ENCODE measurements at regions not wholly inside any gene's neighbourhood (a gene's known extent, or its start where the extent isn't known, plus 50 kb on each side); places are given as distances from the start of the nearest gene placed in this dataset.

DNA sequence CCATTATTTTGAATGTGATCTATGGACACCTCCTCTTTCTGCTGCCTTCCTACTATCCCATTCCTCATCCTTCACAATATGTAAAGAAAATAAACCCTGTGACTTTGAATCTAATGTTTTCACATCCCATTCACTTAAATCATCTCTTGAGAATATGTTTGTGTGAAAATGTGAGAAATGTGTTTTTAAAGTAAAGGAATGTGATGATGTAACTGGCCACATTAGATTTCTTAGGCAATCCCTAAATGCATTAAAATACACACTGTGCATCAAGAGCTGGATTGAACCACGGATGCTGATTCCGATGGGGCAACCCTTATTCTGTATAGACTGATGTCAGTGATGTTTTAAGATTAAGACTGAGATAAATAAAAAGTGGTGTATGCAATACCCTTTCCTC is 558.9 kb upstream of the TENM3 start:
- intact Hi-C loops (cut with micrococcal nuclease) = no loop called here

- intact Hi-C loops (cut with micrococcal nuclease) = no loop called here
These were observed 557.7 kb upstream of the TENM3 start for GRCh38 chr4:181685461-181685860.

- intact Hi-C loops (cut with micrococcal nuclease) = no loop called here
These were observed 557.3 kb upstream of the TENM3 start for GRCh38 chr4:181685911-181686310.

GRCh38 chr4:181687116-181687515 is 556.1 kb upstream of the TENM3 start:
- intact Hi-C loops (cut with micrococcal nuclease) = no loop called here

DNA sequence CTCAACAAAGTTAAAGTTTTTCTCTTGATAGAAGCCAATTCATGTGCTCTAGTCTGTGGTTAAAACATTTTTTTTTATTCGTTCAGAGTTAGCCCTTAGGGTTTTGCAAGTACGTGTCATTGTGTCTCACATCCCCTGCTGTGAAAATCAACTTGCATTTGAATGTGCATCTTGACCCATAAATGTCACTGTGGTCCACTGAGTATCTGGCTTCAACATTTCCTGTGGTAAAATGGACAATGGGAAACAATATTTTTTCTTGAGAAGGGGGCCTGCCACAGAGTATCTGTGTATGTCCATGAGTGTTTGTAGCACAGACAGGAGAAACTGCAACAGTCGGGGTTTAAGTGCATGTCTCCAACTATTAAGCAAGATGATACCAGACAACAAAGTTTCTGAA is 554.8 kb upstream of the TENM3 start:
- intact Hi-C loops (cut with micrococcal nuclease) = no loop called here

DNA sequence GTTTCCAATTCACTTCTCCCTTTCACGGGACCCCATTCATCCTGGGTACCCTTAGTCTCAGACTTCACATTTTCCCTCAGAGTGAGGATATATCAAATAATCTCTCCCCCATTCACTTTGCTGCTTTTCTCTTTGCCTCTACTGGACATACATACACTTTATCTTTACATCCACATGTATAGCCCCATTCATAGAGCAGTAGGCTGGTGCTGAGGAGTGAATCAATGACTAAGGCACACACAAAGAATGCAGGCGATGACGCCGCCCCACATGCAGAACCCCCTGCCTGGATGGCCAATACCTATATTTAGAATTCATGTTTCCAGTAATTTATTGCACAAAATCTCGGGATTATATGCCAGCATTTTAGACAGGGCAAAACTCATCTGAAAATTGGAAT is 554.3 kb upstream of the TENM3 start:
- intact Hi-C loops (cut with micrococcal nuclease) = no loop called here

DNA sequence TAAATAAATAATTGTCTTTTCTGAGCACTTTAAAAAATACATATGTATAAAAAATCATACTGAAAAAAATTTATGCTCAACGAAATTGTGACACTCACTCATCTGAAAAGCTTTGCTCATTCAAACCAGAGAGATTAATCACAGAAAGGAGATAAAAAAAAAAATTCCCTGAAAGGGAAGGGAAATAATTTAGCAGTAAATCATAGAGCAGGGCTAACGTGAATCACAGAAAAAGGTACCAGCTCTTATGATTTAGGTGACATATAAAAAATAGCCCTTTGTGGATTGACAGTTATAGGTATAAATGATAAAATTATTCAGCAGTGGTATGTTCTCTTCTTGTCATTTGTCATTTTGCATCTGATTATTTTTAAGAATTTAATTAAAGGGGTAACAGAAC is 552.7 kb upstream of the TENM3 start:
- intact Hi-C loops (cut with micrococcal nuclease) = no loop called here

GRCh38 chr4:181692965-181693364 is 550.2 kb upstream of the TENM3 start:
- intact Hi-C loops (cut with micrococcal nuclease) = no loop called here

GRCh38 chr4:181693517-181693916 is 549.7 kb upstream of the TENM3 start:
- intact Hi-C loops (cut with micrococcal nuclease) = no loop called here

GRCh38 chr4:181698221-181698620 is 545.0 kb upstream of the TENM3 start:
- intact Hi-C loops (cut with micrococcal nuclease) = no loop called here

GRCh38 chr4:181701214-181701613 is 542.0 kb upstream of the TENM3 start:
- intact Hi-C loops (cut with micrococcal nuclease) = no loop called here

- intact Hi-C loops (cut with micrococcal nuclease) = no loop called here
These were observed 541.3 kb upstream of the TENM3 start for GRCh38 chr4:181701894-181702293.

DNA sequence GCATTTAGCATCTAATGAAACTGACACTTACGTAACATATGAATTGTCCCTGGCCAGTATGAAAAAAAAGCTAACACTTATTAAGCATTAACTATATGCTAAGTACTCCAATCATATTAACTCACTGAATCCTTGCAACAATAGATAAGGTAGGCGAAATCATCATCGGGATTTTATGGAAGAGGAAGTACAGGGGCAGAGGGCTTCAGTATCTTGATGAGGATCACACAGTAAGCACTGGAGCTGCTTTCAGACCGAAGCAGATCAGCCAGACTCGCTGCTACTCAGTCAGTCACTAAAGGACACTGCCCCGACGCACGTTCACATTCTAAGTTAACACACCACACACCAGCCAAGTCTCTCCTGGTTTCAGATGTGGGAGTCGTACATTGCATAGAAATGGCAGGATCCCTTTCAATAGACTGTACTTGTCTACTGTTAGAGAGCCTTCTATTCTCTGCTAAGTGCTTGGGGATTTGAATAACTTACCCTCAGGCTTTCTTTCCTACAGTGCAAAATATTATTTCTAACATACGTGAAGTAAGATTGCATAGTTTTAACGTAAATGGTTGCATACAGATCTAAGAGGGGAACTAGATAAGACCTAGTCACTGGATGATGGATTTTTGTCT is 540.2 kb upstream of the TENM3 start:
- intact Hi-C loops (cut with micrococcal nuclease) = no loop called here

- intact Hi-C loops (cut with micrococcal nuclease) = no loop called here
These were observed 533.1 kb upstream of the TENM3 start for GRCh38 chr4:181710143-181710542.

- intact Hi-C loops (cut with micrococcal nuclease) = no loop called here
These were observed 531.8 kb upstream of the TENM3 start for GRCh38 chr4:181711387-181711786.

GRCh38 chr4:181728305-181728966 is 514.8 kb upstream of the TENM3 start:
- intact Hi-C loops (cut with micrococcal nuclease) = no loop called here

DNA sequence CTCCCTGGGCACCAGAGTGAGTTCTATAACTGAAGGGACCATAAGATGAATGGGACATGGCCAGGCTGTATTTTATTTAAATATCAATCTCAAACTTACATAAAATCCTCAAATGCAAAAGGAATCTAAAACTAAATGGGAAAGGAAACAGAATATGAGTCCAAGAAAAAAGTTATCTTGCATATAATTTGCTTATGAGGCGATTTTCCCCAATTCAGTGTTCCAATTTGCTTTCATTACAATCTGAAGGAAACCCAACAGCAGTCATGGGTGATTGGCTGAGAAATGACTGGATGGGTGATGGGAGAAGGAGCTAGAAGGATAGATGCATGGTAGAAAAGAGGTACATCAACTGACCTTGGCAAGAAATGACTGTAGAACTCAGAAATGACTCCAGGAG is 511.3 kb upstream of the TENM3 start:
- intact Hi-C loops (cut with micrococcal nuclease) = no loop called here

GRCh38 chr4:181737744-181738143 is 505.5 kb upstream of the TENM3 start:
- intact Hi-C loops (cut with micrococcal nuclease) = no loop called here

GRCh38 chr4:181739031-181739430 is 504.2 kb upstream of the TENM3 start:
- intact Hi-C loops (cut with micrococcal nuclease) = no loop called here

DNA sequence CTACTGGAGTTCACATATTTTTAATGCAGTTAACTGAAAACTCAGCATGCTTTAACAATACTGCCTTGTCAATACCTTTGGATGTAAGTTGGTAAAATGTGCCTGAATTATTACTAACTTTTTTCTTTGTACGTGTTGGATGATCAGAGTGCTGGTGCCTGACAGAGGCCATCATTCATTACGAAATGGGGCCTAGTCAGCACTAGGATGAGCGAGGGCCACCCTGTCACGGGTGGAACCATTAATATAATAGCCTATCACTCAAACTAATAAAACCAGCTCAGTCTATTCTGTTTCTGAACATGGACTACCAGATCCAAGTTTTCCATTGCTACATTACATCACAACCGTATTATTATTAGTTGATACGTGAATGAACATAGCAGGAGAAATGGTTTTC is 501.7 kb upstream of the TENM3 start:
- intact Hi-C loops (cut with micrococcal nuclease) = no loop called here

GRCh38 chr4:181745933-181746625 is 497.1 kb upstream of the TENM3 start:
- intact Hi-C loops (cut with micrococcal nuclease) = no loop called here

GRCh38 chr4:181748581-181748980 is 494.6 kb upstream of the TENM3 start:
- intact Hi-C loops (cut with micrococcal nuclease) = no loop called here

DNA sequence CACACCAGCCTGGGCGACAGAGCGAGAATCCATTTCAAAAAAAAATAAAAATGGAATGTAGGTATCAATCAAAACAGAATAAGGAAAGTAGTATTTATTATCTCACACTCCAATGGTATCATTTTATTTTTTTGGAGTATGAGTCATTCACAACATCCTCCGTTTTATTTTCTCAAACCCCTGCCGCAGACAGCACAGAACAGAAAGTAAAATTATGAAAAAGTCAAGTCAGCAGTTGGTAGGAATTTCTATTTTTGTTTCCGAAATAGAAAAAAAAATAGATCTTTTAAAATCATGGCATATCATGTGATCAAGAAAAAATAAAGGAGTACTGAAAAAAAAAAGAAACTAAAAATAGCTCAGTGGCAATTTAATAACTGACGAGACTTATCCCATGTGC is 490.7 kb upstream of the TENM3 start:
- intact Hi-C loops (cut with micrococcal nuclease) = no loop called here
